ENCODE measurements at regions not wholly inside any gene's neighbourhood (a gene's known extent, or its start where the extent isn't known, plus 50 kb on each side); places are given as distances from the start of the nearest gene placed in this dataset.

DNA sequence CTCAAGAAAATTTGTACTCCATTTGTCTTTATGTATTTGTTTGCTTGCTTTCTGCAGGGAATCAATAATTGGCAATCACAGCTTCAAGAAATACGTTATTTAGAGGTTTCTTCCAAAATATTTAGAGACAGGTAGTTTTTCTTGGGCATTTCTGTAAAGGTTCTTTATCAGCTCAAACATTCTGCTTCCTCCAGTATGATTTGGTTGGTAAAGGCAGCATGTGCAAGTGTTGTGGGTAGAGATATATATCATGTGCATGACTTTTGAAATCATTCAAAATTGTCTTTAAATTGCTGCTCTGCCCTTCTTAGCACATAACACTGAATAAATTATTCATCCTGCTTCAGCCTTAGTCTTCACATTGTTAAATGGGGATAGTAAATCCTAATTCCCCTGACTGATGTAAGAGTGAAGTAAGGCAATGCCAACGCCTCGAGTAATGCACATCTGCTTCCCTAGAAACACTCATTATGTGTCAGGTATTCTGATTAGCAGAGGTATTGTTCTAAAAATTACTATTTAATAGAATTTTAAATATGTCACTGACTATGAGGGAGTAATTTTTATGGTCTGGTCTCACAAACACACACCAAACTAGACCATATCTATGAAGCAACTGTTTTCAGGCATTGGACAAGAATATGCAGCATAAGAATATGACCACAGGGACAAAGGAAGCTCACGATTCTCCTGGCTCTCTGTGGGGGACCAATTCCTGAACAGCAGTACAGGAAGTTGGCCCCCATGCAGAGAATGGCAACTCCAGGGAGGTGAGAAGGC, 77.3 kb upstream of the AKR1E2 start:
- H3K9me3 Mint-ChIP-seq, result no peaks in the 10 kb centered on the region
- no peak overlapping the region for H3K4me3 Mint-ChIP-seq
- H3K27ac Mint-ChIP-seq, result no peak overlapping the region
- intact Hi-C loops (cut with micrococcal nuclease), result no loop called here
- POLR2A ChIA-PET, result interaction anchor here (0.7 kb wide), 1 partner anchor 61 kb away, joined by 3 read pairs; no protein-coding TSS in a partner anchor
- no peak for DNase-seq
- TF ChIP-seq, protein P1, sequence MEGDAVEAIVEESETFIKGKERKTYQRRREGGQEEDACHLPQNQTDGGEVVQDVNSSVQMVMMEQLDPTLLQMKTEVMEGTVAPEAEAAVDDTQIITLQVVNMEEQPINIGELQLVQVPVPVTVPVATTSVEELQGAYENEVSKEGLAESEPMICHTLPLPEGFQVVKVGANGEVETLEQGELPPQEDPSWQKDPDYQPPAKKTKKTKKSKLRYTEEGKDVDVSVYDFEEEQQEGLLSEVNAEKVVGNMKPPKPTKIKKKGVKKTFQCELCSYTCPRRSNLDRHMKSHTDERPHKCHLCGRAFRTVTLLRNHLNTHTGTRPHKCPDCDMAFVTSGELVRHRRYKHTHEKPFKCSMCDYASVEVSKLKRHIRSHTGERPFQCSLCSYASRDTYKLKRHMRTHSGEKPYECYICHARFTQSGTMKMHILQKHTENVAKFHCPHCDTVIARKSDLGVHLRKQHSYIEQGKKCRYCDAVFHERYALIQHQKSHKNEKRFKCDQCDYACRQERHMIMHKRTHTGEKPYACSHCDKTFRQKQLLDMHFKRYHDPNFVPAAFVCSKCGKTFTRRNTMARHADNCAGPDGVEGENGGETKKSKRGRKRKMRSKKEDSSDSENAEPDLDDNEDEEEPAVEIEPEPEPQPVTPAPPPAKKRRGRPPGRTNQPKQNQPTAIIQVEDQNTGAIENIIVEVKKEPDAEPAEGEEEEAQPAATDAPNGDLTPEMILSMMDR (IDR thresholded peaks at IDR 0.05), result no peak
- H3K27me3 Mint-ChIP-seq, result peaks cover 39% of the 10 kb centered on the region
- no peaks in the 10 kb centered on the region for H3K36me3 Mint-ChIP-seq (ENCODE audit: low read depth)
- ATAC-seq, result no peak
- H3K4me1 Mint-ChIP-seq (ENCODE audit: low read depth), result no peaks in the 10 kb centered on the region
- CTCF ChIA-PET, result no interaction called here

GRCh38 chr10:4742217-4742616, 83.8 kb upstream of the AKR1E2 start:
- ChIA-PET POLR2A (no interaction called here), CTCF (no interaction called here)
- Mint-ChIP-seq H3K4me1 (ENCODE audit: low read depth) (no peaks in the 10 kb centered on the region), H3K27me3 (peaks cover 30% of the 10 kb centered on the region), H3K27ac (no peak overlapping the region), H3K36me3 (ENCODE audit: low read depth) (no peaks in the 10 kb centered on the region), H3K4me3 (no peak overlapping the region), H3K9me3 (no peaks in the 10 kb centered on the region)
- no peak for ATAC-seq
- DNase-seq, result no peak
- TF ChIP-seq, protein P1 (IDR thresholded peaks at IDR 0.05), result no peak
- intact Hi-C loops (cut with micrococcal nuclease), result no loop called here

- Mint-ChIP-seq H3K36me3 (ENCODE audit: low read depth) (no peaks in the 10 kb centered on the region), H3K27me3 (peaks cover 33% of the 10 kb centered on the region), H3K9me3 (no peaks in the 10 kb centered on the region), H3K4me1 (ENCODE audit: low read depth) (no peaks in the 10 kb centered on the region), H3K27ac (no peak overlapping the region), H3K4me3 (no peak overlapping the region)
- ChIA-PET POLR2A (no interaction called here), CTCF (no interaction called here)
- ATAC-seq (no peak), DNase-seq (no peak)
- intact Hi-C loops (cut with micrococcal nuclease), result no loop called here
- TF ChIP-seq, protein P1 (IDR thresholded peaks at IDR 0.05), result no peak
Measured at GRCh38 chr10:4740471-4740870, 85.5 kb upstream of the AKR1E2 start.

DNA sequence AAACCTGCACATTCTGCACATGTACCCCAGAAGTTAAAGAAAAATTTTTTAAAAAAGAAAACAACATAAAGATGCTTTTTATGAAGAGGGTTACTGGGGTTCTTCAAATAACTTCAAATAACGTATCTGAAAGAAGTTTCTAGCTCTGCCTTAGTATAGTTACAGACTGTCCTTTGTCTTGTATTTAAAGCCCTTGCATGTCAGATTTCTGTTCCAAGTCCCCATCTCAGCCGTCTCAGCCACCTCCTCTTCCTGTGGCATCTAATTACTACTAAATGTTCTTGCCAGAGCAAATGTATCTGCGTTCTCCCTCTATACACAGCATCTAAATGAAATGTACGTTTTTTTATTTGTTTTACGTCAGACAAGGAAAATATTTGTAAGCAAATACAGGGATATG, 89.4 kb upstream of the AKR1E2 start:
- peaks cover 12% of the 10 kb centered on the region for H3K27me3 Mint-ChIP-seq
- H3K9me3 Mint-ChIP-seq, result no peaks in the 10 kb centered on the region
- TF ChIP-seq, protein P1 (IDR thresholded peaks at IDR 0.05), result no peak
- ChIA-PET CTCF (no interaction called here), POLR2A (no interaction called here)
- H3K4me3 Mint-ChIP-seq, result no peak overlapping the region
- no peaks in the 10 kb centered on the region for H3K36me3 Mint-ChIP-seq (ENCODE audit: low read depth)
- no peak for DNase-seq
- intact Hi-C loops (cut with micrococcal nuclease), result no loop called here
- H3K4me1 Mint-ChIP-seq (ENCODE audit: low read depth), result no peaks in the 10 kb centered on the region
- no peak for ATAC-seq
- H3K27ac Mint-ChIP-seq, result no peak overlapping the region

DNA sequence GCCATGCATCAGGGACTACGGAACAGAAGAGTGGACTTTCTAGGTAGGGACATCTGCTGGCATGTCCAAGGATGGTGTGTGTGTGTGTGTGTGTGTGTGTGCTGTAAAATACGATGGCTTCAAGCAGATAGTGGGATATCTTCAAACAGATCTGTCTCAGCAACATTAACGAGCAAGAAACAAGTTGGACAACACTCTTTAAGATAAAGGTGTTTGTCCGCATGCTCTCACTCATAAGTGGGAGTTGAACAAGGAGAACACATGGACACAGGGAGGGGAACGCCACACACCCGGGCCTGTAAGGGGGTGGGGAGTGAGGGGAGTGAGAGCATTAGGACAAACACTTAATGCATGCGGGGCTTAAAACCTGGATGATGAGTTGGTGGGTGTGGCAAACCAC, 89.8 kb upstream of the AKR1E2 start:
- intact Hi-C loops (cut with micrococcal nuclease), result no loop called here
- H3K27ac Mint-ChIP-seq, result no peak overlapping the region
- peaks cover 12% of the 10 kb centered on the region for H3K27me3 Mint-ChIP-seq
- H3K4me3 Mint-ChIP-seq, result no peak overlapping the region
- TF ChIP-seq, protein P1 (IDR thresholded peaks at IDR 0.05), result no peak
- H3K36me3 Mint-ChIP-seq (ENCODE audit: low read depth), result no peaks in the 10 kb centered on the region
- CTCF ChIA-PET, result no interaction called here
- POLR2A ChIA-PET, result no interaction called here
- no peaks in the 10 kb centered on the region for H3K4me1 Mint-ChIP-seq (ENCODE audit: low read depth)
- no peaks in the 10 kb centered on the region for H3K9me3 Mint-ChIP-seq
- no peak for DNase-seq
- no peak for ATAC-seq
